HG02588 (cell line): ENCODE measurements at regions not wholly inside any gene's neighbourhood (a gene's known extent, or its start where the extent isn't known, plus 50 kb on each side); places are given as distances from the start of the nearest gene placed in this dataset.

Experiments
- ATAC-seq: cut with Tn5 transposase; IDR thresholded peaks from one replicate; pipeline ENCODE4 v1.9.1; 2021; ENCODE audit warnings: mild to moderate bottlenecking, moderate library complexity; ENCODE audit not compliant: unreplicated experiment

GRCh38 chr7:85464042-85464651, 277.3 kb upstream of the SEMA3D start:
- no peak for ATAC-seq

- no peak for ATAC-seq
Observed at GRCh38 chr7:85462671-85463070, 275.8 kb upstream of the SEMA3D start.

GRCh38 chr7:85457911-85458310, 271.1 kb upstream of the SEMA3D start:
- ATAC-seq: no peak

- no peak for ATAC-seq
Observed at GRCh38 chr7:85456254-85456653, 269.4 kb upstream of the SEMA3D start.

GRCh38 chr7:85454904-85455303, 268.0 kb upstream of the SEMA3D start:
- no peak for ATAC-seq

GRCh38 chr7:85452674-85453073, 265.8 kb upstream of the SEMA3D start:
- no peak for ATAC-seq

- no peak for ATAC-seq
Observed at GRCh38 chr7:85449478-85449877, 262.6 kb upstream of the SEMA3D start.

- no peak for ATAC-seq
Observed at GRCh38 chr7:85447004-85447403, 260.1 kb upstream of the SEMA3D start.

- no peak for ATAC-seq
Observed at GRCh38 chr7:85426487-85426960, 239.7 kb upstream of the SEMA3D start.

GRCh38 chr7:85424298-85424697, 237.4 kb upstream of the SEMA3D start:
- ATAC-seq: no peak

- ATAC-seq: no peak
Observed at GRCh38 chr7:85423209-85423895, 236.5 kb upstream of the SEMA3D start.

GRCh38 chr7:85415743-85416142, 228.9 kb upstream of the SEMA3D start:
- ATAC-seq: no peak

GRCh38 chr7:85413718-85414117, 226.9 kb upstream of the SEMA3D start:
- no peak for ATAC-seq

- no peak for ATAC-seq
Observed at GRCh38 chr7:85412912-85413311, 226.1 kb upstream of the SEMA3D start.

GRCh38 chr7:85407391-85407790, 220.5 kb upstream of the SEMA3D start:
- ATAC-seq: no peak

- no peak for ATAC-seq
Observed at GRCh38 chr7:85405016-85405902, 218.4 kb upstream of the SEMA3D start.

GRCh38 chr7:85396676-85397075, 209.8 kb upstream of the SEMA3D start:
- ATAC-seq: no peak

GRCh38 chr7:85392789-85393188, 205.9 kb upstream of the SEMA3D start:
- ATAC-seq: no peak

GRCh38 chr7:85392326-85392725, 205.5 kb upstream of the SEMA3D start:
- no peak for ATAC-seq

- ATAC-seq: no peak
Observed at GRCh38 chr7:85386460-85386859, 199.6 kb upstream of the SEMA3D start.

- no peak for ATAC-seq
Observed at GRCh38 chr7:85384392-85384791, 197.5 kb upstream of the SEMA3D start.

- no peak for ATAC-seq
Observed at GRCh38 chr7:85381212-85381611, 194.4 kb upstream of the SEMA3D start.
